ENCODE measurements at regions not wholly inside any gene's neighbourhood (a gene's known extent, or its start where the extent isn't known, plus 50 kb on each side); places are given as distances from the start of the nearest gene placed in this dataset.
"Not testable (repeated sequence)": the region's sequence is repeated elsewhere in the genome, so short reads cannot be mapped to it uniquely, and the experiment has no call there.

DNA sequence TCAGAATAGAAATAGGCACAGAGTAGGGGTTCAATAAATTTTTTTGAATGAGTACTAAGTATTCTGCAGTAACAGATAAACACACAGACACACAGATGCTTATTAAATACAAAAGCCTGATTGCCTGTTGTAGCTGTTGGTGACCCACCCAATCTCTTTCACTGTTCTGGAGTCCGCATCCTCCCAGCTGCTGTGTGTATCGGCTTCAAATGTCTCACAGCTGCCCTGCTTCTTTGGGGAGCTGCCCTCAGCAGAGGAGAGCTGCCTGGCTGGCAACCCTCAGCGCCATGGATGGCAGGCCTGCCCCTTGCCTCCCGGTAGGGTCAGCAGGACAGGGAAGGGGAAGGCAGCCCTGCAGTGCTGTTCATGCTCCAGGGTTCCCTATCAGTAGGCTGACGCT lies 50.5 kb upstream of the PRNP start:
- DNase-seq (ENCODE audit: extremely low read depth in 1 of 11, low read depth in 9 of 11, low spot score in 4 of 11): no peak

DNA sequence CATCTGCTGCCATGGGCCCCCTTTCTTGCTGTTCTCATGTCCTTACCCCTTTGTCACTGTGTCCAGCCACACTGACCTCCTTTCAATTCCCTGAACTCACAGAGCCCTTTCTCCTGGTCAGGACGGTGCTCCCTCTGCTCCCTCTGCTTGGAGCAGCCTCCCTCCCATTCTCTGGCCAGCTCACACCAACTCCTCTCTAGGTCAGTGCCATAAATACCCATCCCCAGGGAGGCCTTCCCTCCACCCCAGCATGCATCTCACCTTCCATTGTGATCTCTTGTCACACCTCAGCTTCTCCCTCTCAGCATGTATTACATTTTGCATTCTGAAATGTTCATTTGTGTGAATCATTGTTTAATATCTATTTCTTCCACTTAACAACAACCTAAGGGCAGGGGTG lies 50.9 kb upstream of the PRNP start:
- DNase-seq (ENCODE audit: extremely low read depth in 1 of 11, low read depth in 9 of 11, low spot score in 4 of 11): no peak

DNA sequence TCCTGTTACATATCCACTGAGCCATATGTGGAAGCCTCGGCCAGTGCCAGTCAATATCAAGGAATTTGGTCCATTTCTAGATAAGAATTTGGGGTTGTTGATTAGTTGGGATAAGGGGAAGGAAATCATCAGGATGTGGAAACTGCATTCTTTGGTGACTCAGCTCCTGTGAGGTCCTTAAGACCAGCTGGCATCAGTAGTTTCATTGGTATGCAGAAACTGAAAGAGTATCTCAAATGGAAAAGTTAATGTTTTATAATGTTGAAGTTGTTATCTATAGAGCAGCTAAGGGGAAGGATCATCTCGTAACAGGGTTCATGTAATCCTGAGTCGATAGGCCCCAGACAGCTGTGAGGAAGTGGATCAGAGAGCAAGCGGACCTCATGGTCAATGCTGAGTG lies 52.5 kb upstream of the PRNP start:
- DNase-seq (ENCODE audit: extremely low read depth in 1 of 11, low read depth in 9 of 11, low spot score in 4 of 11): no peak

DNA sequence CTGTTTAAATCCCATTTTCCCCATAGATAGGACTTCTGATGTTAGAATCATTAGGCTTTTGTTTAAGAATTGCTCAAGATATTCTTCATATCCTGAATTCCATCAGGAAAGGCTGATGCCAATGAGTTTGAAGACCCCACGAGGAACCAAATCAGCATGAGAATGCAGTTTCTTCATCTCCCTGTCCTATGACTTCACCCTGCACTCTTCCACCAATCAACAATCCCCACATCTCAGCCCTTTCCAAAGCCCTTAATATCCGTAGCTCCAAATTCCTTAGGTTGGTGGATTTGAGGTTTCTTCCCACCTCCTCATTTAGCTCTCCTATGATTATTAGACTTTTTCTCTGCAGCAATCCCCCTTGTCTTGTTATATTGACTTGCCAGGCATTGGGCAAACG lies 52.9 kb upstream of the PRNP start:
- no peak for DNase-seq (ENCODE audit: extremely low read depth in 1 of 11, low read depth in 9 of 11, low spot score in 4 of 11)

DNA sequence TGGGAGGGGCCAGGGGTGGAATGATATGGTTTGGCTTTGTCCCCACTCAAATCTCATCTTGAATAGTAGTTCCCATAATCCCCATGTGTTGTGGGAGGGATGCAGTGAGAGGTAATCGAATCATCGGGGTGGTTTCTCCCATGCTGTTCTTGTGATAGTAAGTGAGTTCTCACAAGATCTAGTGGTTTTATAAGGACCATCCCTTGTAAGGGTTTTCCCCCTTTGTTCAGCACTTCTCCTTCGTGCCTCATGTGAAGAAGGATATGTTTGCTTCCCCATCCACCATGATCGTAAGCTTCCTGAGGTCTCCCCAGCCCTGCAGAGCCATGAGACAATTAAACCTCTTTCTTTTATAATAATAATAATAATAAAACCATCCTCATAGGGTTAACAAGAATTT lies 53.4 kb upstream of the PRNP start:
- DNase-seq (ENCODE audit: extremely low read depth in 1 of 11, low read depth in 9 of 11, low spot score in 4 of 11): no peak

DNA sequence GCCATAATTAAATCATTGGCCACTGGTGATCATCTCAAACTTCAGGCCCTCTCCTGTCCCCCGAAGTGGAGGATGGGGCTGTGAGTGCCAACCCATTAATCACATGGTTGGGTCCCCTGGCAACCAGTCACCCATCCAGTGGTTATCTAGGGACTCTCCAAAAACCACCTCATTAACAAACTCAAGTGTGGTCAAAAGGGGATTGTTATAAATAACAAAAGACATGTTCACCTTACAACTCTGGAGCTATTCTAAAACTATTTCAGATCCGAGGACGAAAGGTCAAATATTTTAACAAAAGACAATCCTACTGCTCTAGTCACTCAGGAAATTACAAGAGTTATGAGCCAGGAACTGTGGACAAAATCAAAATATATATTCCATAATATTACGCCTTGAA lies 60.0 kb upstream of the PRNP start:
- no peak for DNase-seq (ENCODE audit: extremely low read depth in 1 of 11, low read depth in 9 of 11, low spot score in 4 of 11)

DNA sequence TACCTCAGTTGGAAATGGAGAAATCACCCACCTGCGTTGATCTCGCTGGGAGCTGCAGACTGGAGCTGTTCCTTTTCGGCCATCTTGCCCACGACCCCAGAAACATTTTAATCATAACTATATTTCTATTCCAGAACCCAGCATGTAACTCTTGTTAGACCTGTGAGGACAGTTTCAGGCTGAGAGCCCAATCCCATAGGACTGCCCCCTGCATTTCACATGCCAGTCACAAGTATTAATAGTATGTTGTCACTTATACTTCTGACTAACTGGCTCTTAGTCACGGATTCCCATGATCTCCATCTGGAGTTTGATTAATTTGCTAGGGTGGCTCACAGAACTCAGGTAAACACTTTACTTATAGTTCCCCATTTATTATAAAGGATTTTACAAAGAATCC lies 60.6 kb upstream of the PRNP start:
- DNase-seq (ENCODE audit: extremely low read depth in 1 of 11, low read depth in 9 of 11, low spot score in 4 of 11): no peak

DNA sequence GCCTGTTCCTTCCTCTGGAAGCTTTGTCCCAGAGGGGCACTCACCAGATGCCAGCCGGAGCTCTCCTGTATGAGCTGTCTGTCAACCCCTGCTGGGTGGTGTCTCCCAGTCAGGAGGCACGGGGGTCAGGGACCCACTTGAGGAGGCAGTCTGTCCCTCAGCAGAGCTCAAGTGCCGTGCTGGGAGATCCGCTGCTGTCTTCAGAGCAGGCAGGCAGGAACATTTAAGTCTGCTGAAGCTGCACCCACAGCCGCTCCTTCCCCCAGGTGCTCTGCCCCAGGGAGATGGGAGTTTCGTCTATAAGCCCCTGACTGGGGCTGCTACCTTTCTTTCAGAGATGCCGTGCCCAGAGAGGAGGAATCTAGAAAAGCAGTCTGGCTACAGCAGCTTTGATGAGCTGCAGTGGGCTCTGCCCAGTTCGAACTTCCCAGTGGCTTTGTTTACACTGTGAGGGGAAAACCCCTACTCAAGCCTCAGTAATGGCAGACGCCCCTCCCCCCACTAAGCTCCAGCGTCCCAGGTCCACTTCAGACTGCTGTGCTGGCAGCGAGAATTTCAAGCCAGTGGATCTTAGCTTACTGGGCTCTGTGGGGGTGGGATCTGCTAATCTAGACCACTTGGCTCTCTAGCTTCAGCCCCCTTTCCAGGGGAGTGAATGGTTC lies 61.5 kb upstream of the PRNP start:
- not testable (repeated sequence) for DNase-seq (ENCODE audit: extremely low read depth in 1 of 11, low read depth in 9 of 11, low spot score in 4 of 11)

DNA sequence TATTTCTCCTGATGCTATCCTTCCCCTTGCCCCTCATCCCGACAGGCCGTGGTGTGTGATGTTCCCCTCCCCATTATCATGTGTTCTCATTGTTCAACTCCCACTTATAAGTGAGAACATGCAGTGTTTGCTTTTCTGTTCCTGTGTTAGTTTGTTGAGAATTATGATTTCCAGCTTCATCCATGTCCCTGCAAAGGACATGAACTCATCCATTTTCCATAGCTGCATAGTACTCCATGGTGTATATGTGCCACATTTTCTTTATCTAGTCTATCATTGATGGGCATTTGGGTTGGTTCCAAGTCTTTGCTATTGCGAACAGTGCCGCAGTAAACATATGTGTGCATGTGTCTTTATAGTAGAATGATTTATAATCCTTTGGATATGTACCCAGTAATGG lies 67.1 kb upstream of the PRNP start:
- not testable (repeated sequence) for DNase-seq (ENCODE audit: extremely low read depth in 1 of 11, low read depth in 9 of 11, low spot score in 4 of 11)

DNA sequence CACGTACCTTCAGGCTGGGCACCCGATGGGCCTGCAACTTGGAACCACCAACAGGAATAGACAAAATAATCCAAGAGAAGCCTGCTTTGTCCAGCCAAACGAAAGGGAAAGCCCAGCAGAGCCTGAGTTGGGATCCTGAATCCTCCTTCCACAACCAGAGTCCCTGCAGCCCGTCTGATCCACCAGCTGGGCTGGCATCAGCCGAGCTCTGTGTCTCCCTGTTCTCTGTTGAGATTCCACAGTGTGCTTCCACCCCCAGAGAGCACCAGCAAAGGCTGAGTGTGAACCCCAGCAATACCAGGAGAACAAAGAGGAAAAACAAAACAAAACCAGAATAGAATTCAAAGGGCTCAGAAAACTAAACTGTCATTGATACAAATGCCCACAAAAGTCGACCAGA lies 68.8 kb upstream of the PRNP start:
- no peak for DNase-seq (ENCODE audit: extremely low read depth in 1 of 11, low read depth in 9 of 11, low spot score in 4 of 11)

DNA sequence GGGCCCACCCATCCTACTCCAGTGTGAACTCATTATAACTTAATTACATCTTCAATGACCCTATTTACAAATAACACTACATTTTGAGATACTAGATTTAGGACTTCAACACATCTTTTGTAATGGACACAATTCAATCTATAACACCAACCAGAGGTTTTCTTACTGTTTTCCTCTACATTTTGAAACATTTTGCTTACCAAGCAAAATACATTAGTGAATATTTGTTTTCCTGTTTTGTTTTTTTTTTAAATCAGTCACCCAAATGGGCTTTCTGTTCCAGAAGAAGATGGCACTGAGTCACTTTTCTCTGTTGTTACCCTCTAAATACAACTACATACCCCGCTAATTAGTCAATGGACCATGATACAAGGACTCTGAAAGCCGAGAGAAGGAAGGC lies 69.2 kb upstream of the PRNP start:
- DNase-seq (ENCODE audit: extremely low read depth in 1 of 11, low read depth in 9 of 11, low spot score in 4 of 11): no peak

DNA sequence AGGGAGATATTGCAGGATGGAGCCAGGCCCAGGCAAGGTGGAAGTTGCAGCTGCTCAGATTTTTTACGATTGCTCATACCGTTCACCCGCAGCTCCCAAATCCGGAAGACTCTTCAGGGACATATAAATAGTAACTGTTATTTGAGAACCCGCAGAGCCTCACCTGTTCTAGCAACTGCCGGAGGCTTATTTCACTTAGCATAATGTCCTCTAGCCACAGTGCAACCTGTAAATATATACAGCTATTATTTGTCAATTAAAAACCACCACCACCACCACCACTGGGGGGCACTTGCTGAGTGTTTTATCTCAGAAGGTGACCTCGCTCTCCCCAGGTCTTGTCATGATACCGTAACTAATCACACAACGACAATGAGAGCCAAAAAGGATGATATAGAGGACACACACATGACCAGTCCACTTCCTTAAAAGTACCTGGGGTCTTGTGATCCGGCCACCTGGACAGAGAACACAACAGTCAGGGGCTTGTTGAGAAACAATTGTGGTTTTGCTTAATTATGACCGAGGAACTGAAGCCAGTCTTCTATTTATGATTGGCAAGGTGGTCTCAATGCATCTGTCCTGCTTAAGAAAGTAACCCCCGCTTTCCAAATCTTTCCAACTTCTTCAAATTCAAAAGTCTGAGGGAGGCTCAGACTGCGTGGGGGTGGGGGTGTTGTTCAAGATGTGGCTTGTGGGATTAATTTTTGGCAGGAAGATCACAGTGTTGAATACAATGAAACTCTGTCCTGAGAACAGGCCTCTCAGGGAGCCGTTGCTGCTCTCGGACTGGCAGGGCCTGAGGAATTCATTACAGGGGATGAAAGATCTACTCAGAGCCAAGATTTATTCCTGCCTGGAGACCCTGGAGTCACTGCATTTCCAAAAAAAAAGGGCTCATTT lies 72.3 kb upstream of the PRNP start:
- DNase-seq (ENCODE audit: extremely low read depth in 1 of 11, low read depth in 9 of 11, low spot score in 4 of 11): no peak

DNA sequence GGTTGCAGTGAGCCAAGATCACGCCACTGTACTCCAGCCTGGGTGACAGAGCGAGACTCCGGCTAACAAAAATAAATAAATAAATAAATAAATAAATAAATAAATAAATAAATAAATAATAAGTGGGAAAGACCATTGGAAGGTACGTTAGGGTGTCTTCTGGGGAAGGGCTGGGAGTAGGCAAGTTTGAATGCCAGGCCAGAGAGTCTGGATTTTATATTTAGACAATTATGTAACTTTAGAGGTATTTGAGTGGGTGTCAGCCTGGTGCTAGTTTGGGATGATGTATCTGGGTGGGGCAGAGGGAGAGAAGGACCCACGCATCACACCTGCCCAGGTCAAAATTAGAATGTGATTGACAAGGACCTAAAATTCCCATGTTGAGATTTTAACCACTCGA lies 73.1 kb upstream of the PRNP start:
- no peak for DNase-seq (ENCODE audit: extremely low read depth in 1 of 11, low read depth in 9 of 11, low spot score in 4 of 11)

DNA sequence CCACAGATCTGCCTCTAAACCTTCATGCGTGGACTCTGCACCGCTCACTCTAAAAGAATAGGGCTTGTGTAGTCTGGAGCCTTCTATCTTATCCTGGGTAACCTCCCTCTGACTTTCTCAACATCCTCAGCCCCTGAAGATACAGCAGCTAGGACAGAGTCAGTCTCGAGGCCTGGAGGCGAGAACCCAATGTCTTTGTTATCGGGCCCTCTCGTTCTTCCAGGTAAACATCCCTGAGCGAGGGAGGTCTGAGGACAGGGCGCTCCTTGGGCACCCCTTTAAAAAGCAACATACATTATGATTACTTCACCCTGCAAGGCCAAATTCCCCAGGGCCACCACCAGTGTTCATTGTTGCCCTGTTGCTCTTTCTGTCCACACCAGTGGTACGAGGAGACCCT lies 75.4 kb upstream of the PRNP start:
- DNase-seq (ENCODE audit: extremely low read depth in 1 of 11, low read depth in 9 of 11, low spot score in 4 of 11): no peak

DNA sequence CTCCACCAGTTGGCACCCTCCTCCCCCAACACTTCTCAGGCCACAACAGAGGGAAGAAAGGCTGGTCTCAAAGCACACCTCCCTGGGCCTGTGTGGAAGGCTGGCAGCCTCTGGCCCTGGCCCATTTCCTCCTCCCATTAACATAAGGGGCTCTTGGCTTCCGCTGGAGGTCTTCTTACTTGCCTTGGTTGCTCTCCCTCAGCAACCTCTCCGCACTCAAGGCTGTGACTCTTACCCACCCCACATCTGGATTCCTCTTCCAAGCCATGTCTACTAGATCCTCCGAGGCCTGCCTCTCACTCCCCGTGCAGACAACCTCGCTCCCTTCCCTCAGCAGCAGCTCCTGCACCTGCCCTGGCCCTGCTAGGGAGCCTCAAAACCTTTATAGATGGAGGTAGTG lies 76.7 kb upstream of the PRNP start:
- no peak for DNase-seq (ENCODE audit: extremely low read depth in 1 of 11, low read depth in 9 of 11, low spot score in 4 of 11)

DNA sequence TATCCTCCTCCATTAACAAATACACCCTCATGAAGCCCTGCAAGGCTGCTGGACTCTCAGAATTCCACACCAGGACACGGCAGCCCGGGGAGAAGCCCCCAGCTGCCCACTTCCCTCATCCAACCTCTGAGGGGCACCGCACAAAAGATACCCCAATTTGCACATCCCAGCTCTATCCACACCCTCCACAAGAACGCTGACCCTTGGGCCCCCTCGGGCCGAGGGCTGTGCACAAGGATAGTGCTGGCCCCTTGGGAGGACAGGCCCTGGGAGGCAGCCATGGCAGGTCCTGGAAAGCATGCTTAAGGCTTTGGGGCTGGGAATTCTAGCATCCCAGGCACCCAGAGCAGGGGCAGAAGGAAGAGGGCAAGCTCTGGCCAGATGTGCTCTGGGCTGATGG lies 77.4 kb upstream of the PRNP start:
- no peak for DNase-seq (ENCODE audit: extremely low read depth in 1 of 11, low read depth in 9 of 11, low spot score in 4 of 11)

DNA sequence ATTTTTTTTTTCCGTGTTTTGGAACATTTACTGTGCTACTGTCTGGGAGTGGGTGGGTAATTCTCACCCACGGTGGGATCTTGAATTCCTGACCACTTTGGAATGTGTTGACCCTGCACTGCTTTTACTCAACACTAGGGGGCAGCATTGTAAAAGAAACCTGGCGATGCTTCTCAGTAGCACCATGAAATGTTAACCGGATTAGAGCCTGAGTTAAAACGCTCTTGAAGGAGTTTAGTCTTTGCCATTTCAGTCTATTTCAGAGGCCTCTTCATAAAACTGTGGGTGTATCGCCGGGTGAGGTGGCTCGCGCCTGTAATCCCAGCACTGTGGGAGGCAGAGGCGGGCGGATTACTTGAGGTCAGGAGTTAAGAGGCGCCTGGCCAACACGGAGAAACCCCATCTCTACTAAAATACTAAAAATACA lies 79.0 kb upstream of the PRNP start:
- peak; percentile 35 to 66 (median 54) for DNase-seq (ENCODE audit: extremely low read depth in 1 of 11, low read depth in 9 of 11, low spot score in 4 of 11)

DNA sequence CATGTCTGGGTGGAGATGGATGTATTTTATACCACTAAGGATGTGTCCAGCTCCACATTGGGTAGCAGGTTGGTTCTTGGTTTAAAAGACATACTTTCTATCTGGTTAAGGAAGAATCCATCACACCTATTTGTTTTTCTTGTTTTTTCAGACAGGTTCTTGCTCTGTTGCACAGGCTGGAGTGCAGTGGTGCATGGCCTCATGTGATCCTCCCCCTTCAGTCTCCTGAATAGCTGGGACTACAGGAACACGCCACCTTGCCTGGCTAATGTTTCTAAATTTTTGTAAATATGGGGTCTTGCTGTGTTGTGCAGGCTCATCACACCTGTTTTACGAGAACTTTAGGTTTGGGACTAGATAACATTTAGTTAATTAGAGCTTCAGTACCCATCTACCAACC lies 80.2 kb upstream of the PRNP start:
- no peak for DNase-seq (ENCODE audit: extremely low read depth in 1 of 11, low read depth in 9 of 11, low spot score in 4 of 11)

DNA sequence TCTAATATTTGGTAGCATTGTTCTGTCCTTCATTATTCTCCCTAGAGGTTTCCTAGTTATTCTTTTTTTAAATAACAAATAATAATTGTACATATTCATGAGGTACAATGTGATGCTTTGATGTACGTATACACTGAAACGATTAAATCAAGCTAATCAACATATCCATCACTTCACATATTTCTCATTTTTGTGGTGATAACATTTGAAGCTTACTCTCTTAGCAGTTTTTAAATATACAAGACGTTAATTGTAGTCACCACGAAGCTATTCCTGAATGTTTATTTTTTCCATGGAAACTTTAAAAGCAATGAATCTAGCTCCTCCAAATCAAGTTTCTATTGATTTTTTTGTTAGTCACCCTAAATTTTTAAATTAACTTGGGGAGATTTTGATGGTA lies 81.1 kb upstream of the PRNP start:
- DNase-seq (ENCODE audit: extremely low read depth in 1 of 11, low read depth in 9 of 11, low spot score in 4 of 11): no peak

DNA sequence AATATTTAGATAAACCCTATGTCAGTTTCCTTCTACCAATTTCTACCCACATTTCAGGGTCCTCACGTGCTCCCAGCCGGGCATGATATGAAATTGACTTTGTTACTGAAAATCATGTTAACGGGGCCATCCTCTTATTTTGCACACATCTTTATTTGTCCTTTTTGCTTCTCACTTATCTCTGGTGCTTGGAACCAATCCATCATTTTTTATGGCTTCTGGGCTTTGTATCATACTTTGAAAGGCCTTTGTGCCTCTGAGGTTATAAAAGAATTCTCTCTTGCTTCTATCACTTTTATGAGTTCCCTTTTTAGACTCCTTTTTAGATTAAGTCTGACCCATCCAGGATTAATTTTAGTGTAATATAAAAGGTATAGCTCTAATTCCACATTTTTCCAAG lies 81.7 kb upstream of the PRNP start:
- no peak for DNase-seq (ENCODE audit: extremely low read depth in 1 of 11, low read depth in 9 of 11, low spot score in 4 of 11)

DNA sequence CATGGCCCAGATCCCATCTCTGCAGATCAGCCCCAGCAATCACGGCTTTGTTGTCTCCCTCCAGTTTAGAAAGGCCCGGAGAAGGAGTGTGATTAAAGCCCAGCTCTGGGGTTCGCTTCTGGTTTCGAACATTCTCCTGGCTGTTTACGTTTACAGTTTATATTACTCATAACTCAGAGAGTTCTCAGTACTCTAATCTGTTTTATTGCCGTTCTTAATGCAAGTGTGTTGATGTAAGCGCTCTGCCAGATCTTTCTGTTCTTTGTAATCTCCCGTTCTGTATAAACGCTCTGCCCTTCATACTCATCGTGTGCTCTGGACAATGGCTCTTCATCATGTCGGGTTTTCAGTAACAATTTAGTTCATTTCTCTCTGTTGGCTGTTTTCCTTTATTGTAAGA lies 82.5 kb upstream of the PRNP start:
- DNase-seq (ENCODE audit: extremely low read depth in 1 of 11, low read depth in 9 of 11, low spot score in 4 of 11): no peak

All from renal cortex interstitium (tissue), 11 donors.